ENCODE measurements at regions not wholly inside any gene's neighbourhood (a gene's known extent, or its start where the extent isn't known, plus 50 kb on each side); places are given as distances from the start of the nearest gene placed in this dataset.

GRCh38 chr9:107585465-107585864 is 95.9 kb upstream of the KLF4 start:
- 100% methylated on average over 2 of the region's 3 CpGs for WGBS (ENCODE audit: insufficient coverage)
- Histone ChIP-seq H3K4me3 (replicated peaks in 1 of 3; ENCODE audit: low read depth in 2 of 3, low read length in 3 of 3) (no peak overlapping the region), H3K27me3 (ENCODE audit: control insufficient read depth in 2 of 2, insufficient read depth in 2 of 2, low read length in 2 of 2) (no peaks in the 10 kb centered on the region), H3K36me3 (replicated peaks in 1 of 2; ENCODE audit: control insufficient read depth in 1 of 2, insufficient read depth in 2 of 2, low read length in 2 of 2) (no peaks in the 10 kb centered on the region), H3K27ac (ENCODE audit: low read depth in 1 of 2, low read length in 2 of 2) (no peak overlapping the region), H3K4me1 (ENCODE audit: control insufficient read depth in 1 of 2, insufficient read depth in 2 of 2, low read length in 2 of 2) (peaks cover 20 to 24% of the 10 kb centered on the region in 2 donors), H4K20me1 (ENCODE audit: insufficient read depth, low read length) (no peaks in the 10 kb centered on the region), H3K4me2 (replicated peaks; ENCODE audit: extremely low read depth, low read length, poor library complexity, severe bottlenecking) (no peak overlapping the region), H3K9me3 (replicated peaks in 1 of 2; ENCODE audit: control insufficient read depth in 1 of 2, insufficient read depth in 1 of 2, low read length in 2 of 2) (no peaks in the 10 kb centered on the region), H2AFZ (ENCODE audit: insufficient read depth, low read depth, low read length, poor library complexity, severe bottlenecking) (no peak overlapping the region), H3K79me2 (ENCODE audit: insufficient read depth, low read length) (no peaks in the 10 kb centered on the region), H3K9ac (ENCODE audit: insufficient read depth, low read length, poor library complexity, severe bottlenecking) (no peak overlapping the region)
- Mint-ChIP-seq H3K4me3 (no peak overlapping the region), H3K9me3 (no peaks in the 10 kb centered on the region), H3K36me3 (no peaks in the 10 kb centered on the region), H3K27ac (peak overlapping the region in 1 of 7 donors; percentile 16), H3K27me3 (ENCODE audit: low read depth in 3 of 3) (peaks cover 0 to 3% (median 0%) of the 10 kb centered on the region in 3 donors), H3K4me1 (peaks cover 31% of the 10 kb centered on the region)
- no peak for DNase-seq
- TF ChIP-seq CTCF (IDR thresholded peaks at IDR 0.05): no peak
- intact Hi-C loops (cut with micrococcal nuclease): no loop called here

GRCh38 chr9:107584944-107585343 is 95.4 kb upstream of the KLF4 start:
- peaks cover 0 to 3% (median 0%) of the 10 kb centered on the region in 3 donors for H3K27me3 Mint-ChIP-seq (ENCODE audit: low read depth in 3 of 3)
- intact Hi-C loops (cut with micrococcal nuclease): no loop called here
- no peaks in the 10 kb centered on the region for H3K36me3 ChIP-seq (replicated peaks in 1 of 2; ENCODE audit: control insufficient read depth in 1 of 2, insufficient read depth in 2 of 2, low read length in 2 of 2)
- H3K4me3 ChIP-seq (replicated peaks in 1 of 3; ENCODE audit: low read depth in 2 of 3, low read length in 3 of 3): no peak overlapping the region
- peak in 1 of 3 donors; percentile 19 for DNase-seq
- no peaks in the 10 kb centered on the region for H4K20me1 ChIP-seq (ENCODE audit: insufficient read depth, low read length)
- no peak overlapping the region for H3K27ac ChIP-seq (ENCODE audit: low read depth in 1 of 2, low read length in 2 of 2)
- no peak overlapping the region for H3K4me3 Mint-ChIP-seq
- no peak overlapping the region for H3K9ac ChIP-seq (ENCODE audit: insufficient read depth, low read length, poor library complexity, severe bottlenecking)
- H3K9me3 Mint-ChIP-seq: no peaks in the 10 kb centered on the region
- peaks cover 31% of the 10 kb centered on the region for H3K4me1 Mint-ChIP-seq
- H3K27me3 ChIP-seq (ENCODE audit: control insufficient read depth in 2 of 2, insufficient read depth in 2 of 2, low read length in 2 of 2): no peaks in the 10 kb centered on the region
- WGBS (ENCODE audit: insufficient coverage): no CpG with 5 or more reads among the region's 1 CpG
- no peak overlapping the region for H3K4me2 ChIP-seq (replicated peaks; ENCODE audit: extremely low read depth, low read length, poor library complexity, severe bottlenecking)
- no peak overlapping the region for H3K27ac Mint-ChIP-seq
- no peak for TF ChIP-seq CTCF (IDR thresholded peaks at IDR 0.05)
- peaks cover 20 to 24% of the 10 kb centered on the region in 2 donors for H3K4me1 ChIP-seq (ENCODE audit: control insufficient read depth in 1 of 2, insufficient read depth in 2 of 2, low read length in 2 of 2)
- H3K9me3 ChIP-seq (replicated peaks in 1 of 2; ENCODE audit: control insufficient read depth in 1 of 2, insufficient read depth in 1 of 2, low read length in 2 of 2): no peaks in the 10 kb centered on the region
- H3K36me3 Mint-ChIP-seq: no peaks in the 10 kb centered on the region
- H3K79me2 ChIP-seq (ENCODE audit: insufficient read depth, low read length): no peaks in the 10 kb centered on the region
- H2AFZ ChIP-seq (ENCODE audit: insufficient read depth, low read depth, low read length, poor library complexity, severe bottlenecking): no peak overlapping the region

Data from CD14-positive monocyte (primary cell).